A673 (cell line): ENCODE measurements at regions not wholly inside any gene's neighbourhood (a gene's known extent, or its start where the extent isn't known, plus 50 kb on each side); places are given as distances from the start of the nearest gene placed in this dataset.

Source experiments
- BruUV-seq: library from RNA; stranded (reverse); fragments of 400-500 nt; replicated peaks from 2 replicates; lab custom pipeline; 2021; lab: Mats Ljungman, UMichigan
- CTCF ChIA-PET: fragments of 300-600 bp; sonication (Branson Sonifier 250); formaldehyde crosslinking; loops from one replicate; lab custom pipeline; 2022; ENCODE audit warnings: antibody characterized with exemption; lab: Charles Lee
- POLR2A ChIA-PET: fragments of 300-600 bp; sonication (Branson Sonifier 250); formaldehyde crosslinking; loops from one replicate; lab custom pipeline; 2022; ENCODE audit warnings: antibody characterized with exemption; ENCODE audit not compliant: low non-redundant PET; lab: Charles Lee
- DNase-seq: peaks from one replicate; pipeline ENCODE4 v3.0.0-alpha.2; 2015; ENCODE audit warnings: low spot score
- H3K27ac ChIP-seq: fragments of 200-600 bp; sonication (generic); 2 replicates; pipeline ENCODE4 v1.5.1; 2016; ENCODE audit warnings: mixed run types, low read depth, mild to moderate bottlenecking, mixed read lengths, antibody characterized with exemption, low read length; ENCODE audit not compliant: poor library complexity, severe bottlenecking
- H3K27me3 ChIP-seq: fragments of 200-600 bp; sonication (generic); replicated peaks from 2 replicates; pipeline ENCODE4 v1.6.1; 2017; ENCODE audit warnings: mixed run types, low read depth, mild to moderate bottlenecking, mixed read lengths, antibody characterized with exemption, low read length; ENCODE audit not compliant: insufficient read depth, poor library complexity
- H3K36me3 ChIP-seq: fragments of 200-600 bp; sonication (generic); 2 replicates; pipeline ENCODE4 v1.6.1; 2016; ENCODE audit warnings: mixed run types, mild to moderate bottlenecking, mixed read lengths, antibody characterized with exemption, low read length; ENCODE audit not compliant: insufficient read depth, poor library complexity, severe bottlenecking
- H3K4me1 ChIP-seq: fragments of 200-600 bp; sonication (generic); 2 replicates; pipeline ENCODE4 v1.6.1; 2017; ENCODE audit warnings: mixed run types, mild to moderate bottlenecking, mixed read lengths, antibody characterized with exemption, low read length; ENCODE audit not compliant: insufficient read depth, poor library complexity, severe bottlenecking
- H3K4me3 ChIP-seq: fragments of 200-600 bp; sonication (generic); 2 replicates; pipeline ENCODE4 v1.5.1; 2016; ENCODE audit warnings: low read depth, mixed run types, mild to moderate bottlenecking, mixed read lengths, low read length; ENCODE audit not compliant: poor library complexity, severe bottlenecking
- H3K9me3 ChIP-seq: fragments of 200-600 bp; sonication (generic); 2 replicates; pipeline ENCODE4 v1.6.1; 2016; ENCODE audit warnings: mixed run types, low read depth, mild to moderate bottlenecking, mixed read lengths, antibody characterized with exemption, low read length; ENCODE audit not compliant: poor library complexity, severe bottlenecking
- EZH2 ChIP-seq: fragments of 200-600 bp; sonication (generic); IDR thresholded peaks from 2 replicates; pipeline ENCODE4 v1.6.1; 2017; ENCODE audit warnings: borderline replicate concordance, low read depth, mild to moderate bottlenecking, mixed read lengths, antibody characterized with exemption, low read length; ENCODE audit not compliant: poor library complexity, severe bottlenecking
- intact Hi-C: fragments of 100-400 bp; cut with micrococcal nuclease; formaldehyde crosslinking; loops from one replicate; pipeline ENCODE4 v1.10.0; 2022; ENCODE audit not compliant: unreplicated experiment
- TF ChIP-seq, protein P1 (sequence below): fragments of 300-800, 200-600 bp; sonication (generic); conservative IDR thresholded peaks from 2 replicates; pipeline ENCODE4 v1.5.1; 2017; ENCODE audit warnings: low read depth, mild to moderate bottlenecking, antibody characterized with exemption, low read length, moderate library complexity, mixed read lengths

- Histone ChIP-seq H3K9me3 (no peaks in the 10 kb centered on the region), H3K27me3 (no peaks in the 10 kb centered on the region), H3K27ac (no peak overlapping the region), H3K4me1 (no peaks in the 10 kb centered on the region), H3K36me3 (no peaks in the 10 kb centered on the region), H3K4me3 (no peak overlapping the region)
- CTCF ChIA-PET: no interaction called here
- intact Hi-C loops: no loop called here
- no TSS peak for BruUV-seq
- DNase-seq: no peak
- no peak for TF ChIP-seq EZH2
- TF ChIP-seq, protein P1, sequence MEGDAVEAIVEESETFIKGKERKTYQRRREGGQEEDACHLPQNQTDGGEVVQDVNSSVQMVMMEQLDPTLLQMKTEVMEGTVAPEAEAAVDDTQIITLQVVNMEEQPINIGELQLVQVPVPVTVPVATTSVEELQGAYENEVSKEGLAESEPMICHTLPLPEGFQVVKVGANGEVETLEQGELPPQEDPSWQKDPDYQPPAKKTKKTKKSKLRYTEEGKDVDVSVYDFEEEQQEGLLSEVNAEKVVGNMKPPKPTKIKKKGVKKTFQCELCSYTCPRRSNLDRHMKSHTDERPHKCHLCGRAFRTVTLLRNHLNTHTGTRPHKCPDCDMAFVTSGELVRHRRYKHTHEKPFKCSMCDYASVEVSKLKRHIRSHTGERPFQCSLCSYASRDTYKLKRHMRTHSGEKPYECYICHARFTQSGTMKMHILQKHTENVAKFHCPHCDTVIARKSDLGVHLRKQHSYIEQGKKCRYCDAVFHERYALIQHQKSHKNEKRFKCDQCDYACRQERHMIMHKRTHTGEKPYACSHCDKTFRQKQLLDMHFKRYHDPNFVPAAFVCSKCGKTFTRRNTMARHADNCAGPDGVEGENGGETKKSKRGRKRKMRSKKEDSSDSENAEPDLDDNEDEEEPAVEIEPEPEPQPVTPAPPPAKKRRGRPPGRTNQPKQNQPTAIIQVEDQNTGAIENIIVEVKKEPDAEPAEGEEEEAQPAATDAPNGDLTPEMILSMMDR: no peak
- POLR2A ChIA-PET: no interaction called here
These were observed 356.4 kb downstream of the NR2F1-AS1 start for GRCh38 chr5:93224624-93225023.

DNA sequence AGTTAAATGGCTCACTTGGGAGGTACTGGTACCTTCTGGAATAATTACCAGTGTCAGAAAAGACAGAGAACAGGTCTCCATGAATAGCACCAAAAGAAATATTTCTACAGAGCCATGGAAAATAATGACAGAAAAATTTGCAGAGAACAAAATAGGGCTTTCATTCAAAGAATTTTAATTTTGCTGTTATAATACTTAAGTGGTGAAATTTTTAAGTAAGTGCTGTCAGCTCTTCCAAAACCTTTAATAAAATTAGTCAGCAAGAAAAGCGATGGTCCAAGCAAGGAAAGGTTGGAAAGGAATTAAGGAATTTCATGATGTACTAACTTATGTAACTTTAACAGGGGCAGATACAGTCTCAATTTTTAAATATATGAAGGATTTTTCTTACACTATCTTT, 359.2 kb downstream of the NR2F1-AS1 start:
- H3K36me3 ChIP-seq: no peaks in the 10 kb centered on the region
- no peak overlapping the region for H3K4me3 ChIP-seq
- no peak for DNase-seq
- BruUV-seq: no TSS peak
- no peak overlapping the region for H3K27ac ChIP-seq
- H3K4me1 ChIP-seq: no peaks in the 10 kb centered on the region
- no peaks in the 10 kb centered on the region for H3K27me3 ChIP-seq
- no peaks in the 10 kb centered on the region for H3K9me3 ChIP-seq
- ChIA-PET CTCF (no interaction called here), POLR2A (no interaction called here)
- intact Hi-C loops: no loop called here
- TF ChIP-seq EZH2: no peak
- TF ChIP-seq, protein P1: no peak

GRCh38 chr5:93220431-93220830, 360.6 kb downstream of the NR2F1-AS1 start:
- Histone ChIP-seq H3K36me3 (no peaks in the 10 kb centered on the region), H3K27me3 (no peaks in the 10 kb centered on the region), H3K4me3 (no peak overlapping the region), H3K27ac (no peak overlapping the region), H3K4me1 (no peaks in the 10 kb centered on the region), H3K9me3 (no peaks in the 10 kb centered on the region)
- ChIA-PET POLR2A (no interaction called here), CTCF (no interaction called here)
- intact Hi-C loops: no loop called here
- no TSS peak for BruUV-seq
- no peak for DNase-seq
- TF ChIP-seq EZH2: no peak
- TF ChIP-seq, protein P1: no peak
